HG03135 (cell line): ENCODE measurements at regions not wholly inside any gene's neighbourhood (a gene's known extent, or its start where the extent isn't known, plus 50 kb on each side); places are given as distances from the start of the nearest gene placed in this dataset.

Source experiments
- ATAC-seq: cut with Tn5 transposase; IDR thresholded peaks from one replicate; pipeline ENCODE4 v1.9.1; 2021; ENCODE audit warnings: mild to moderate bottlenecking, moderate library complexity; ENCODE audit not compliant: unreplicated experiment

GRCh38 chr22:22391543-22391942, 117.0 kb downstream of the ZNF280B start:
- ATAC-seq, result no peak

GRCh38 chr22:22392131-22392530, 116.4 kb downstream of the ZNF280B start:
- no peak for ATAC-seq

DNA sequence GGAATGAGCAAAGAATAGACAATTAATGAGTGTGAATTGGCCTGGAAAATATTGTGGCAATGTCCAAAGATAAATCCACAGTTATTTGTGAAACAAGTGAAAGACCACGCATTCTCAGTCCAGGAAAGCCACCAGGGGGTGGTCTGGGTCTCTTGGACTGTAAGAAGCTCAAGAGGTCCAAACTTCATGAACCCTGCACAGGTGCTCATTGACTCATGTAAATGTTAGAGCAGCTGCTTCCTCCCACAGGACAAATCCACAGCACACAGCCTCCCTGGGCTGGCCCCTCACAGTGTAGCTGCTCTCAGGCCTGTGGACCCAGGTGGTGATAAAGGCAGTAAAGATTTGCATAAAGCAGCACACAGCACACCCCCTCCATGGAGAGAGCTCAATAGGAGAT, 114.0 kb downstream of the ZNF280B start:
- no peak for ATAC-seq

DNA sequence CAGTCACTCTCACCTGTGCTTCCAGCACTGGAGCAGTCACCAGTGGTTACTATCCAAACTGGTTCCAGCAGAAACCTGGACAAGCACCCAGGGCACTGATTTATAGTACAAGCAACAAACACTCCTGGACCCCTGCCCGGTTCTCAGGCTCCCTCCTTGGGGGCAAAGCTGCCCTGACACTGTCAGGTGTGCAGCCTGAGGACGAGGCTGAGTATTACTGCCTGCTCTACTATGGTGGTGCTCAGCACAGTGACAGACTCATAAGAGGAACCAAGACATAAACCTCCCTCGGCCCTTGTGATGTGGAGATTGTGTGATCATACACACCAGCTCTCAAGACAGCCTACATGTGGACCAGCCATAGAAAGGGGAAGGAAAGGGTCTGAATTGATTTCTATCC, 113.3 kb downstream of the ZNF280B start:
- no peak for ATAC-seq

GRCh38 chr22:22396741-22397291, 111.7 kb downstream of the ZNF280B start:
- ATAC-seq, result no peak

- no peak for ATAC-seq
Observed at GRCh38 chr22:22397292-22397870, 111.2 kb downstream of the ZNF280B start.

DNA sequence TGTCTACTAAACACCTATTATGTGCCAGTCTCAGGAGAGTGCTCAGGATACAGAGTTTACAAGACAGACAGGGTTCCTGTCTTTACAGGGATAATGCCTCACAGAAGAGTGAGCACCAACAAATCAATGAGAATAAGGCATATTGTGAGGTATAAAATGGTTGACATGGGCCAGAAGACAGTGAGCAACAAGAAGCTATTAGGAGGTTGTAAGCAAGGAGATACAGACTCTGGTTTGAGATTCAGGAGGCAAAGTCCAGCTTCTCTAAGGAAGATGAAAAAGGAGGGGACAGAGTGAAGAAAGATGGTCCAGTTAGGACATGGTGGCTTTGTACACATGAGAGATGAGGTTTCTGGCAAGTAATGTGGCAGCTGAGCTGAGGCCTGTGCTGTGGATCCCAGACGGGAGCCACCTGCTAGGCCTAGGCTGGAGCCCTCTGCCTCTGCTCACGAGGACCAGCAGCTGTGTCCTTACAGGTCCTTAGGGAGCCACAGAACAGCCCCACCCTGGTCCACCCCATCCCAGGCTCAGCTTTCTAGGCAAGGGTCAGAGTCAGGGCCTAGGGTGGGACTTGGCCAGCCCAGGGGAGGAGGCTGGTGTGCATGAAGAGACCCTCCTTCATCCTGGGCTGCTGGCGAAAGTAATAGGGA, 110.5 kb downstream of the ZNF280B start:
- no peak for ATAC-seq

- no peak for ATAC-seq
Observed at GRCh38 chr22:22398530-22399327, 109.8 kb downstream of the ZNF280B start.

DNA sequence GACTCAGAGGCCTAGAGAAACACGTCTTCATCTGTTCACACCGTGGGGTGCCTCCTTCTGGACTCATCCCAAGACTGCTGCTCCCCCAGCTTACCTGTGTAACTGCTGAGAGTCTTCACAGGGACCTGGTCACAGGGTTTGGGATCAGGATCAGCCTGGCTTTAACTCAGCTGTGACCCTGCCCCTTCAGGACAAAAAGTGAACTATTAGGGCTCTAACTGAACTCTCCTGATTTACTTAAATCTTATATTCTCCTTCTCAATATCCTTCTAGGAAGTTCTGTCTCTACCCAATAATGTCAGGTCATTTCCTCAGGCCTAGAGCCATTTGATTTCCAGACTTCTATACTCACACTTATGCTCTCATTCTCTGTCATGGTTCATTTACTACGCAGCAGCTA, 108.4 kb downstream of the ZNF280B start:
- ATAC-seq, result no peak

DNA sequence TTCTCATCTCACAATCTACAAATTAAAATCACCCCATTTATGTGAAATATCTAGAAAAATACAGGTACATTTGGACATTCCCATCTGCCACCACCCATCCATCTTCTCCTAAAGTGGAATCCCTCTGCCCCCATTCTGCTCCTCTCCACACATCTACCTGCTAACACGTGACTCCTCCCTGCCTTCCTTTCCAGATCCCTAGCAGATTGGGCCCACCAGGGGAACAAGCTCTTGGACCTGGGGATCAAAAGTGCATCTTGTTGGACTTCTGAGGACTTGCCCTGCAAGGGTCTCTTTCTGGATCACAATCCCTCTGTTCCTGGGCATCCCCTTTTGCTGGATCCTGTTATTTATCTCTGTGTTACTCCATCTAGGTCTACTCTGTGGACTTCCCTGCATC, 107.6 kb downstream of the ZNF280B start:
- ATAC-seq, result no peak

DNA sequence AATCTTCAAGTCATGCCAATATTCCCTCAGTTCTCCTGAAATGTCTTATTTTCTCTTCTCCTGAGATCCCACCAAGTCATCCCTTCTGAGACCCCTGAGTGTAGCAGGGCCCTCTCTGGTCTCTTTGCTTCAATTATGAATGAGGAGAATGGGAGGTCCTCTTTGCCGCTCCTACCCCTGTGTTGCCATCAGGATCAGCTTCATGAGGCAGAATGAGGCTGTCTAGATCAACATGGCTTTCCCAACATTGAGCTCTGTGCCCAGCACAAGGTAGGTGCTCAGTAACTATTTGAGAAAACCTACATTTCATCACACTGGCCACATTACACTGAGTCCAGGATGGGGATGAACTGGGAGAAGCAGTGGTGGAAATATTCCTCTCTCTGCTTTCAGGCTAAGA, 107.2 kb downstream of the ZNF280B start:
- ATAC-seq, result no peak

DNA sequence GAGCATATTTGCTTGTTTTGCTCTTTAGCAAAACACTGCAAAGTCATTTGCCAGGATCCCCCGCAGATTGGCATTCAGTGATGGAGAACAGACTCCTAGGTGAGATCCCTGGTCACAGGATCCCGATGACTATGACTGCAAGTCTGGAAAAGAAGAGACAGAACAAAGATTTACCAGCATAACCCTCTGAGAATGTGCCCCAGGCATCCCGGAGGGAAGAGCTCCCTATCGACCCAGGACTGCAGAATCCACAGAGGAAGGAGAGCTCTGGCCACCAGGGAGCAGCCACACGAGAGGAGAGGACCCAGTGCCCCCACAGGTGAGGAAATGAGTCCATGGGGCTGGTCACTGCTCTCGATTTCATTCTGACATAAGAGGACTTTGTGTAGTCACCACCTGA, 105.2 kb downstream of the ZNF280B start:
- ATAC-seq, result no peak

DNA sequence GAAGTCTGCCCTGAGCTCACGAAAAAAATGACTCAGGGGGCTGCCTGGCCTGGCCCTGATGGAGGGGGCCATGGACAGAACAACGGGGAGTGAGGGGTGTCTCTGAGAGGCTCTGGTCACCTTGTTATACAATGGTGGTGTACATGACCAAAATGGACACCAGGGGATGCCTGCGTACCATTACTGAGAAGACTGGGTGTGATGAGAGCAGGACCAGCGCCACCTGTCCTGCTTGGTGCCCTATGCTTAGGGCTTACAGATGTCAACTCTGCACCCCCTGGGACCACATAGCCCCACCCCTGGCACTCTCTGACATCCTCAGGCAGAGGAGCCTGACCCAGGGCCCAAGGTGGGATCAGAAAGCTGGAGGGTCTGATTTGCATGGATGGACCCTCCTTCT, 104.8 kb downstream of the ZNF280B start:
- no peak for ATAC-seq

- no peak for ATAC-seq
Observed at GRCh38 chr22:22404598-22405284, 103.8 kb downstream of the ZNF280B start.

DNA sequence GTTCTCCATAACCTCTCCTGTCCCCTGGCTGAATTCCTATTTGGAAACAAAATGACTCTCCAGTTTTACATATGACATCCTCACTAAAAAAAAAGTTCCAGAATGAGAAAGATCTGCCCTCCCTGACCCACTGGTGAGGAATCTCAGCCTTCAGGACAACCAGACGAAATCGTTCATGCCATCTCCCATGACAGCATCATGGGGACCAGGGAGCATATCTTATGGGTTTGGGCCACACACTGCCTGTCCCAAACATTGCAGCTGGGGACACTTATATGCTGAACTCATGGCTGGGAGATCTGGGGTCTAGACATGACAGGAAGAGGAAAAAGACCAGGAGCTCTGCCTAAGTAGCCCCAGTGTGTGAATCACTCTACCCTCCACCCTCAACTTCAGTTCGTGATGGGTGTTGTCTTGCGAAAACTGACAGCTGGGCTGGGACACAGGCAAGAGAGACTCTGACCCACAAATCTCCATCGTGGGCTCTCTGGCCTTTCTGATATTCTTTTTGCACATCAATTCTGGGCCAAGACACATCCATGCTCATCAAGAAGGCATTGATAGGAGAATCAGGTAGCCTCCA, 102.0 kb downstream of the ZNF280B start:
- no peak for ATAC-seq

- no peak for ATAC-seq
Observed at GRCh38 chr22:22407061-22407460, 101.5 kb downstream of the ZNF280B start.

DNA sequence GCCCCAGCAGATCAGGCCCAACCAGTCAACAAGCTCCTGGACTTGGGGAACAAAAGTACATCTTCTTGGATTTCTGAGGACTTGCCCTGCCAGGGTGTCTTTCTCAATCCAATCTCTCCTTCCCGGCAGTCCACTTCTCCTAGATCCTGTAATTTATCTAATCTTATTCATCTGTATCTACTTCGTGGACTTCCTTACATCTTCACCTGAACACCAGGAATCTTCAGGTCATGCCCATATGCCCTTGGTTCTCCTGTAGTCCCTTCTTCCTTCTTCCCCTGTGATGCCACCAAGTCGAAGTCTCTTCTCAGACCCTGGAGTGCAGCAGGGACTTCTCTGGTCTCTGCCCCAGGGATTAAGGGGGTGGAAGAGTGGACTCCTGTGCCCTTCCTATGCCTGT, 100.3 kb downstream of the ZNF280B start:
- ATAC-seq, result no peak

DNA sequence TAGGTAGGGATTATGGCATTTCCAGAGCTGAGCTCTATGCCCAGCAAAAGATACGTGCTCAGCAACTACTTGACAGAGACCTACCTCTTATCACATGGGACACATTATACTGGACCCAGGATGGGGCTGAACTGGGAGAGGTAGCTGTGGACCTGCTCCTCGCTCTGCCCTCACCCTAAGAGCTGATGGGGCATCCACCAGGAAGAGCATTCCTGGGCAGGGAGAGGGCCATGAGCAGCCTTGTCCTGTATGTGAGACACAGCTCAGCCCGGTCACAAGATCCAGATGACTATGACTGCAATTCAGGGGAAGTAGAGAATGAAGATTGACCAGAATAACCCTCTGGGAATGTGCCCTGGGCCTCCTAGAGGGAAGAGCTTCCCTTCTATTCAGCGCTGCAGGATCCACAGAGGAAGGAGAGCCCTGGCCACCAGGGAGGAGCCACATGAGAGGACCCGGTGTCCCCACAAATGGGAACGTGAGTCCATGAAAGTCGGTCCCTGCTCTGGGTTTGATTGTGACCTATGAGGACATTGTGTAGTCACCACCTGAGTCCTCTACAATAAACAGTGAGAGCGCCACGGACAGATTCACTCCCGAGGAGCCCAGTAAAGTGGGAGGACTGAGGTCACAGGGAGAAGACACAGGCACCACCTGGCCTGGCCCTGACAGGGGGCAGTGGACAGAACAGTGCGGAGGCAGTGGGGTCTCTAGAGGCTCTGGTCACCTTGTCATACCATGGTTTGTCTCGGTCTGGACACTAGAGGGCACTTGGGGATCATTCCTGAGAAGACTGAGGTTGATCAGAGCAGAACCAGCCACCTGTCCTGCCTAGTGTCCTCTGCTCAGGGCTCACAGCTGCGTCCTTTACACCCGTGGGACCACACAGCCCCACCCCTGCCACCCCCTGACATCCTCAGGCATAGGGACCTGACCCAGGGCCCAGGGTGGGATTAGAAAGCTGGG, 99.5 kb downstream of the ZNF280B start:
- ATAC-seq, result peak; percentile 75

DNA sequence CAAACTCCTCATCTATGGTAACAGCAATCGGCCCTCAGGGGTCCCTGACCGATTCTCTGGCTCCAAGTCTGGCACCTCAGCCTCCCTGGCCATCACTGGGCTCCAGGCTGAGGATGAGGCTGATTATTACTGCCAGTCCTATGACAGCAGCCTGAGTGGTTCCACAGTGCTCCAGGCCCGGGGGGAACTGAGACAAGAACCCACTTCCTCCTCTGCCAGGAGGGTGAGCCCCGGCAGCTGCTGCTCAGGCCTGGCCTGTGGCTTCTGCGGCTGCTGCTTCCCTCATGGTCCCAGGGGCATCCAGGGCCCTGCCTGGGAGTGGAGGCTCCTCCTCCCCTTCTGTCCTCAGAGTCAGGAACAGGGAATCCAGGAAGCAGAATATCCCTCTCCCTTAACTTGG, 98.4 kb downstream of the ZNF280B start:
- ATAC-seq, result no peak

- no peak for ATAC-seq
Observed at GRCh38 chr22:22410677-22411076, 97.9 kb downstream of the ZNF280B start.
